Caki2 (cell line): ENCODE measurements at regions not wholly inside any gene's neighbourhood (a gene's known extent, or its start where the extent isn't known, plus 50 kb on each side); places are given as distances from the start of the nearest gene placed in this dataset.

Experiments used
- DNase-seq: peaks from one replicate; pipeline ENCODE4 v3.0.0-alpha.2; 2015; ENCODE audit warnings: low read depth
- in situ Hi-C: cut with HindIII; loops from 2 replicates; pipeline ENCODE4 v1.10.0; 2016; ENCODE audit warnings: low sequenced_read_pairs, low pct_unique_long_range_greater_than_20kb, mixed read lengths

- in situ Hi-C loops = no loop called here
- DNase-seq = no peak
Observed at GRCh38 chrX:33465137-33465536, 253.8 kb upstream of the DMD start.

- in situ Hi-C loops = no loop called here
- DNase-seq = no peak
Observed at GRCh38 chrX:33457102-33457501, 245.8 kb upstream of the DMD start.

DNA sequence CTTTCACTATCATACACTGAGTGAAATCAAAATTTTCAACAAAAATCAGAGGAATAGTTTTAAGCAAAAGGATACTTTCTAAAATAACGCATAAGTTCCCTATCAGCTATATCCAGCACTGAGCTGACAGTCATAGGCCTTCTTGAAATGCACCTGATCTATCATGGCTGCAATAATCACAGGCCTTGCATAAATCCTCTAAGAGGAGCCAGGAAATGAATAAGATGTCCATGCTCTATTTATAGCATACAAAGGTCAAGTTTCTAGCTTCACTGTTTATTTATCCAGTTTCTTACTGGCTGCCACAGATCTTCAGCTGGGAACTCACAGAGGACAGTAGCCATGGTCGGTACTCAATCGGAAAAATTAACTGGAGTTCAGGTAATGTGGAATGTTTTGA is 235.9 kb upstream of the DMD start:
- in situ Hi-C loops = no loop called here
- DNase-seq = no peak

- in situ Hi-C loops = no loop called here
- DNase-seq = peak; percentile 26
Observed at GRCh38 chrX:33434256-33435092, 223.1 kb upstream of the DMD start.

DNA sequence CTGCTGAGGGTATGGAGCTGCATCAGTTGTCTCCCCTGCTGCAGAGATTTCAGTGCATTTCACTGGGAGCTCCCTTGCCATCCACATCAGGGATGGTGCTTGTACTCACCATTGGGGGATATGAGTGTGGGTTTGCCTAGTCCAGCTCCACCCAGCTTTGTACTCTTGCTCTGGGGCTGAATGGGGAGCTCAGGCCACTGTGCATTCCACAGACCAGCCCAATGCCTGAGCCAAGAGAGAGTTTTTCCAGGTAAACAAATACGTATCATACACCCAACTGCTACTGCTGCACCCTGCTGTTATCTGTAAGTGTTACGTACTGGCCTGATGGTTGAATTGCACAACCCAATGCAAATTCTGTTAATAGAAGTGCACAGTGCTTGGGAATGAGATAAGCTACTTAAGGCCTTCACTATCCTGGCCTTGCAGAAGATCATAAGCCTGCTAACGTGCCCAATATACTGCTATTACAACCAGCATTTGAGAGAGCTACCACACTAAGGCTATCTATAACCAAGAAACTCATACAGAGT is 205.0 kb upstream of the DMD start:
- in situ Hi-C loops = no loop called here
- DNase-seq = no peak

- in situ Hi-C loops = no loop called here
- no peak for DNase-seq
Observed at GRCh38 chrX:33415459-33415858, 204.1 kb upstream of the DMD start.

DNA sequence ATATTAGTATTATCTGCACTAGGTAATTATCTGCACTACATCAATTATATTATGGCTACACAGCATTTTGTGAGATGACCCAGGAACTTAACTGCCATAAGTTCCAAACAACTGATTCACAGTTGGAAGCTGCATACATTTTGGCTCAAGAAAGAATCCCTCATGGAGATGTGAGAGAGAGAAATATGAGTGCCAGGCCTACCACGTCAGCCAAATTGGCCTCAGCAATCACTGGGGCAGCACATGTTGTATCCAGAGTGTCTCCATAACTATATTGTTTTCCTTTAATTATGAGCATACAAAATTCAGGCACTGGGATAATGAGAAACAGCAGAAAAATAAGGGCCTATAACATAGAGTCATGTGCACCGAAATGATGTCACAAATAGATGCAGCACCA is 174.2 kb upstream of the DMD start:
- in situ Hi-C loops = no loop called here
- no peak for DNase-seq

GRCh38 chrX:33379839-33380238 is 168.5 kb upstream of the DMD start:
- DNase-seq = no peak
- in situ Hi-C loops = no loop called here

GRCh38 chrX:33357606-33358005 is 146.3 kb upstream of the DMD start:
- in situ Hi-C loops = no loop called here
- DNase-seq = no peak

DNA sequence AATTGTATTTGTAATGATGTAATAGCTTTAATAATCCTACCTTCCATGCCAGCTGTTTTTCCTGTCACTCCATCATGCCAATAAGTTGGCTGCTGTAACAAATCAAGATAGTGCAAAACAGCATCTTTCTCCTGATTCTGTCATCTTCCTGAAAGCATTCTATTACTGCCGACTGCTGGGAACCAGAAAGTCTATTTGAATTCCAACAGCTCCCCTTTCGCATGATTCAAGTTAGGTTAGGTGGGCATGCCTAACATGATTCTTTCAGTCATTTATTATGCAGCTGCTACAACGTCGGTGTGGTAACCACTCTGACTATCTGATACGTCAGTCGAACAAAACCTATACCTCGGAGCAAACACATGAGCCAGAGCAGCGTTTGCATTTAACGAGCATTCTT is 127.9 kb upstream of the DMD start:
- no peak for DNase-seq
- in situ Hi-C loops = no loop called here

- DNase-seq = no peak
- in situ Hi-C loops = no loop called here
Observed at GRCh38 chrX:33336783-33337182, 125.4 kb upstream of the DMD start.

DNA sequence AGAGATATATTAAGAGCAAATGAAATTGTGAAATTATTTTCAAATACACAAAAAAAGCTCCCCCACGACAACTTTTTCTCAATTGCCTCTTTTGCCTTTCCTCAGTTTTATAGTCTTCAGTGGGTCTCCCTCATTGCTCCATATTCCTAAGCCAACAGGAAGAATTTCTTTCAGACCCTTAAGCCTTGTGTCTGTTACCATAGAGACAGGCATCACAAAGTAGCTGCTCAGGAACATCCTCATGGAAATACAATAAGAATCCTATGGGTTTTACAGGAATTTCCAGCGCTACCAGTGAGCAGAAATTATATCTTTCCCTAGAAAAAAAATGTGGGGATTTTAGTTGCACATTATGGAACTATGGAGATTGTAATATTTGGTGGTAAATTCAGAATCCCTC is 121.9 kb upstream of the DMD start:
- in situ Hi-C loops = no loop called here
- DNase-seq = no peak

GRCh38 chrX:33330798-33331197 is 119.4 kb upstream of the DMD start:
- in situ Hi-C loops = no loop called here

GRCh38 chrX:33324099-33324498 is 112.8 kb upstream of the DMD start:
- in situ Hi-C loops = no loop called here
- DNase-seq = no peak

More at GRCh38 chrX:33330798-33331197, 119.4 kb upstream of the DMD start:
- no peak for DNase-seq

DNA sequence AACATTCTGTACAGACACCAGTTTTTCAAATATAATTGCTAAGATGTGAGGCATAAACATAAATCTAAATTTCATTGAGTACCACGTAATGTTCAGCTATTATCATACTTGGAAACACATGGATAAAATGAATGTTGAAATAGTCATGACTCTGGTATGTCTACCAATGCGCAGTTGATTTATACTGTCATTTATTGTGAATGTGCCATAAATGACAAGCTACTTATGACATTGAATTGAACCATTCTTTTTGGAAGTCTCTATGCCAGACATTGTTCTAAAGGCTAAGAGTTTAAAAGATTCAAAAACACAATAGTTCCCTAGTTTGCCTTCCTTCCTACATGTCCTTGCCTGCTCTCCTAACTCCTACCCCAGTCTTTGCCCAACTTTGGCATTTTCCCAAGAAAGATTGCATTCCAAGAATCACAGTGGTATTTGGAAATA is 96.6 kb upstream of the DMD start:
- no peak for DNase-seq
- in situ Hi-C loops = no loop called here

DNA sequence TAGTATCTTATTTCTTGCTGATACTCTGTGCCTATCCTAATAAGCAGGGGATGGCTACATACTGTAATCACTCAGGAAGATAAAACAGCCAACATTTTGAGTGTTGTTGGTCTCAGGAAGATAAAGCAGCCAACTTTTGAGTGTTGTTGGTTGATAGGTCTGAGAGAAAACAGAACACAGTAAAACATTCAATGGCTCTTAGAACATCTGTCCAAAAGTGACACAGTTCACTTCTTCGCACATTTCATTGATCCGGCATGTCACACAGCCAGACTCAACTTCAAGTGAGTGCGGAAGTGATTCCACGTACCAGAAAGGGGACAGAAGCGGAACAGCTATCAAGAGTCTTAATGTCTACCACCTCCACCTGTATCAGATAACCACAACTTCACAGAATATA is 87.3 kb upstream of the DMD start:
- no peak for DNase-seq
- in situ Hi-C loops = no loop called here

DNA sequence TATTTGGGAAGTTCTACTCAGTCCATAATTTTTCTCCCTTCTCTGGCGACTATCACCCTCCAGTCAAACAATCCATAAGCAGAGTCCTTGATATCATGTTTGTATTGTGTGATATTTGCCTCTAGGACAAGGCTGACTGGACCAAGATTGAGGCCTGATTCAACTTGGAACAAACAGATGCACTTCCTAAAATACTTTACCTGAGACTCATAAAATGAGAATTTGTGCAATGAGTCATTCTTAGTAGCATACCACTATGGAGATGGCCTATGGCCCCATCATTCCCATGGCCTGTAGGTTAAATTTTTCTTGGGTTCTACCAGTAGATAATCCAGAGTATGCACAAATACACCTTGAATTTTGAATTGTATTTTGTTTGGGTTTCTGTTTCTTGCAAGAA is 74.2 kb upstream of the DMD start:
- in situ Hi-C loops = no loop called here
- no peak for DNase-seq

DNA sequence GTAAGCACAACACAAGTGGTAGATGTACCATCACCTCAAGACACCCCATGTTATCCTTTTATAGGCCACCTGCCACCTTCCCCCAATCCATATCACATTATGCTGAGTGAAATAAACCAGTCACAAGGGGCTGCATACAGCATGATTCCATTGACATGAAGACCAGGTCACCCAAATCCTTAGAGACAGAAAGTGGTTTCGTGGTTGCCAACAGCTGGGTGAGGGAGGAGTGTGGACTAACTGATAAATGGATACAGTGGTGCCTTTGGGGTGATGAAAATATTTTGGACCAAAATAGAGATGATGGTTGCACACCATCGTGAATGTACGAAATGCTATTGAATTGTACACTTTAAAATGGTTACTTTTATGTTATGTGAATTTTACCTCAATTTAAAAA is 65.7 kb upstream of the DMD start:
- in situ Hi-C loops = no loop called here
- DNase-seq = no peak

GRCh38 chrX:33273535-33273934 is 62.2 kb upstream of the DMD start:
- DNase-seq = no peak
- in situ Hi-C loops = no loop called here

GRCh38 chrX:33272986-33273385 is 61.6 kb upstream of the DMD start:
- DNase-seq = no peak

More at GRCh38 chrX:33272986-33273385, 61.6 kb upstream of the DMD start:
- in situ Hi-C loops = no loop called here
